Chondrocyte (in vitro differentiated cells): ENCODE measurements at regions not wholly inside any gene's neighbourhood (a gene's known extent, or its start where the extent isn't known, plus 50 kb on each side); places are given as distances from the start of the nearest gene placed in this dataset.
A peak's percentile ranks its signal among the peaks of the same experiment; 100 is the strongest.

Experiments used
- DNase-seq: peaks from one replicate; pipeline ENCODE4 v3.0.0; 2021; ENCODE audit warnings: mixed read lengths, low spot score
- H3K27ac Mint-ChIP-seq: one replicate; pipeline ENCODE4 v1.8.0; 2021; ENCODE audit warnings: mild to moderate bottlenecking, moderate library complexity, mixed read lengths; ENCODE audit not compliant: unreplicated experiment
- H3K27me3 Mint-ChIP-seq: 2 replicates; pipeline ENCODE4 v1.8.0; 2021; ENCODE audit warnings: low read depth, mixed read lengths
- H3K36me3 Mint-ChIP-seq: 2 replicates; pipeline ENCODE4 v1.8.0; 2021; ENCODE audit warnings: low read depth, mixed read lengths
- H3K4me1 Mint-ChIP-seq: 2 replicates; pipeline ENCODE4 v1.8.0; 2021; ENCODE audit warnings: low read depth, mild to moderate bottlenecking, mixed read lengths
- H3K4me3 Mint-ChIP-seq: one replicate; pipeline ENCODE4 v1.8.0; 2021; ENCODE audit warnings: mild to moderate bottlenecking, moderate library complexity, mixed read lengths; ENCODE audit not compliant: unreplicated experiment
- H3K9me3 Mint-ChIP-seq: 2 replicates; pipeline ENCODE4 v1.8.0; 2021; ENCODE audit warnings: low read depth, mixed read lengths
- TF ChIP-seq, protein P1 (sequence below): fragments of 200-600 bp; sonication (generic); IDR thresholded peaks from 2 replicates; pipeline ENCODE4 v1.5.0; 2021; ENCODE audit warnings: antibody characterized with exemption, mild to moderate bottlenecking, moderate library complexity

DNA sequence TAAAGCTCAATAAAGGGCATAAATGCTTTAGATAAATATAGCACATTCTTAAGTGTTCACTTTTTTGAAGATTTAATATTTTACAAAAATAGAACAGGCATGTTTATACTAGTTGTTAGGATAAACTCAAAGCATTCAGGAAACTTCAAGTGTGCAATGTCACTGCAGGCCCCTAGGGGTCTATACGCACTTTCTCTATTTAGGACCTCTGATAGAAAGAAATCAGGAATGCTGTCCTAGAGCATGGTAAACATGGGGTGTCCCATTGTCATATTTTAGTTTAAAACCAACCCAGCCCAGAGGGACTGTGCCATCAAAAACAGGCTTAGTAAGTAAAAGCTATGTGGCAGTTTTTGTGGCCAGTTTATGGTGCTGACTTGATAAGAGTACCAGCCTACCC lies 102.2 kb downstream of the BARHL2 start:
- no peak for DNase-seq
- Mint-ChIP-seq H3K9me3 (peaks cover 2% of the 10 kb centered on the region), H3K27me3 (no peaks in the 10 kb centered on the region), H3K27ac (no peak overlapping the region), H3K4me1 (no peaks in the 10 kb centered on the region), H3K36me3 (no peaks in the 10 kb centered on the region), H3K4me3 (no peak overlapping the region)
- TF ChIP-seq, protein P1, sequence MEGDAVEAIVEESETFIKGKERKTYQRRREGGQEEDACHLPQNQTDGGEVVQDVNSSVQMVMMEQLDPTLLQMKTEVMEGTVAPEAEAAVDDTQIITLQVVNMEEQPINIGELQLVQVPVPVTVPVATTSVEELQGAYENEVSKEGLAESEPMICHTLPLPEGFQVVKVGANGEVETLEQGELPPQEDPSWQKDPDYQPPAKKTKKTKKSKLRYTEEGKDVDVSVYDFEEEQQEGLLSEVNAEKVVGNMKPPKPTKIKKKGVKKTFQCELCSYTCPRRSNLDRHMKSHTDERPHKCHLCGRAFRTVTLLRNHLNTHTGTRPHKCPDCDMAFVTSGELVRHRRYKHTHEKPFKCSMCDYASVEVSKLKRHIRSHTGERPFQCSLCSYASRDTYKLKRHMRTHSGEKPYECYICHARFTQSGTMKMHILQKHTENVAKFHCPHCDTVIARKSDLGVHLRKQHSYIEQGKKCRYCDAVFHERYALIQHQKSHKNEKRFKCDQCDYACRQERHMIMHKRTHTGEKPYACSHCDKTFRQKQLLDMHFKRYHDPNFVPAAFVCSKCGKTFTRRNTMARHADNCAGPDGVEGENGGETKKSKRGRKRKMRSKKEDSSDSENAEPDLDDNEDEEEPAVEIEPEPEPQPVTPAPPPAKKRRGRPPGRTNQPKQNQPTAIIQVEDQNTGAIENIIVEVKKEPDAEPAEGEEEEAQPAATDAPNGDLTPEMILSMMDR, result peak; percentile 64

DNA sequence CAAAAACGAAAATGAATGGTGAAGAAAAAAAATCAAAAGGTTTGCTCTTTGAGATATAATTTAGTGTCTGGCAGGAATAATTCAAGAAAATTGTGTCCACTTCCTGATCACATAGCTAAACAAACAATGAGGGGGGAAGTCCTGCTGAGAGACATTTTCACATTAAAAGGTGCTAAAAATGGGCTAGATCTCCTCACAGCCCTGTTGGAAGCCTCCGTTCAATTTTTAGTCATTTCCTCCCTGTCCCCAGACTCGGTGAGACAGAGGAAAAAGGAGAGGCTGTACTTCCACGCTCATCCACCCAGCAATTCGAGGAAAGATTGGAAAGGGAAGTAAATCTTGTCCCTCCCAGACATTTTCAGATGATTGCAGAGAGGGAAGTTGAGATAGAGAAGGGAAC lies 103.7 kb downstream of the BARHL2 start:
- H3K27me3 Mint-ChIP-seq, result no peaks in the 10 kb centered on the region
- TF ChIP-seq, protein P1, result no peak
- H3K4me1 Mint-ChIP-seq, result no peaks in the 10 kb centered on the region
- H3K9me3 Mint-ChIP-seq, result no peaks in the 10 kb centered on the region
- no peak overlapping the region for H3K4me3 Mint-ChIP-seq
- no peak for DNase-seq
- no peaks in the 10 kb centered on the region for H3K36me3 Mint-ChIP-seq
- H3K27ac Mint-ChIP-seq, result no peak overlapping the region

DNA sequence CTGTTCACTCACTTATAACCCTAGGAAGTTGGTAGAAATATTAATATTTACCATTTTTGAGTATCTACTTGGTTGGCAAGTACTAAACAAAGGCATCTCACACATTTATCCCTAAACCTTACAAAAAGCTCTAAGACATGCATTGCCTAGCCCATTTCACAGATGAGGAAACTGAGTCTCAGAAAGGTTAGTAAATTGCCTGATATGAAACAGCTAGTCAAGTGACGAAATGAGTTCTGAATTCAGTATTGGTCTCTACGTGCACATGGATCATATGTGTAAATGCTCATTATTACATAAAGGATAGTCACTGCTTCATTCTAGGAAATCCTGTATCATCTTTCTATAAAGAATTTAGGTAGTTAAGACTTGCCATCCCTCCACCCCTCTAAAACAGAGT lies 105.1 kb downstream of the BARHL2 start:
- TF ChIP-seq, protein P1, result no peak
- no peaks in the 10 kb centered on the region for H3K27me3 Mint-ChIP-seq
- no peaks in the 10 kb centered on the region for H3K36me3 Mint-ChIP-seq
- DNase-seq, result no peak
- H3K4me3 Mint-ChIP-seq, result no peak overlapping the region
- no peaks in the 10 kb centered on the region for H3K9me3 Mint-ChIP-seq
- H3K27ac Mint-ChIP-seq, result no peak overlapping the region
- no peaks in the 10 kb centered on the region for H3K4me1 Mint-ChIP-seq

DNA sequence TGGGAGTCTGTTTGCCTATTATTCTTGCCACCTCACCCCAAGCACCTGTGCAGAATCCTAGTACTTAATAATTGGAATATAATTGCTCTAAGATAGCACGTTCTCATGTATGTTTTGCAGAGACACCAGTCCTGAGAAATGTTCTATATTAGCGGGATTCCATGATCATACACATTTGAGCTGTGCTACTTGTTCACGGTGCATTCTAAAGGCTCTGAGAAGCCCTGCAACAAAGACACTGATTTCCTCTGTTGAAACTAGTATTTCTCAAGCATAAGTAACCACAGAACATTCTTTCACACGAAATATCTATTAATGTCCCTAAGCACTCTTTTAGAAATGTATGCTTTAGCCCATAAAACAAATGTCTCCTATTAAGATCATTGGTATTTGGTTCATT lies 109.4 kb downstream of the BARHL2 start:
- no peak for DNase-seq
- Mint-ChIP-seq H3K27ac (no peak overlapping the region), H3K4me1 (no peaks in the 10 kb centered on the region), H3K36me3 (no peaks in the 10 kb centered on the region), H3K9me3 (no peaks in the 10 kb centered on the region), H3K27me3 (peaks cover 5% of the 10 kb centered on the region), H3K4me3 (no peak overlapping the region)
- TF ChIP-seq, protein P1, result no peak

DNA sequence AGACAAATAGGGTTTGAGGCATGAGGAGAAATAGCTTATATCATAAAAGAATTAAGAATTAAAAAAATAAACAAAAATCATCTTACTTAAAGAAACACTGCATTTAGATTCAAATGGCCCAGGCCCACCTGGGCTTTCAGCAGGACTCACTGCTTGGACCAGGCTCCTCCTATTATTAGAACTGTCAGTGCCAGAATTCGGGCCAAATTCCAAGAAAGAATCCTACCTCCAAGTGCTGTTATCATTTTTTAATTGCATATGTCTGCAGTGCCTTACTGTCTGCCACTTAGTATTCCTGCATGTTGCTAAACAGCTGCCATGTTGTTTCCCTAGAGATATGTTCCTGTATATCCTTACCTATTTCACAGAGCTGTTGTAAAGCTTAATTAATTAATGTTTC lies 112.0 kb downstream of the BARHL2 start:
- Mint-ChIP-seq H3K4me1 (no peaks in the 10 kb centered on the region), H3K9me3 (peaks cover 10% of the 10 kb centered on the region), H3K27me3 (peaks cover 5% of the 10 kb centered on the region), H3K36me3 (no peaks in the 10 kb centered on the region), H3K27ac (no peak overlapping the region), H3K4me3 (no peak overlapping the region)
- TF ChIP-seq, protein P1, result no peak
- no peak for DNase-seq
